Mammary epithelial cell (primary cell): ENCODE measurements at regions not wholly inside any gene's neighbourhood (a gene's known extent, or its start where the extent isn't known, plus 50 kb on each side); places are given as distances from the start of the nearest gene placed in this dataset.
"Not testable (repeated sequence)": the region's sequence is repeated elsewhere in the genome, so short reads cannot be mapped to it uniquely, and the experiment has no call there.

Source experiments
- CTCF ChIP-seq, 2 donors: IDR thresholded peaks in 1 of 2; conservative IDR thresholded peaks in 1 of 2; 2 replicates each; pipeline ENCODE4 v1.5.1; 2011 to 2012; ENCODE audit warnings: inconsistent platforms in 2 of 2, low read length in 2 of 2, mild to moderate bottlenecking in 2 of 2, control low read depth in 1 of 2, low read depth in 1 of 2; ENCODE audit not compliant: insufficient read depth in 1 of 2; ENCODE audit errors: extremely low read depth in 1 of 2
- EZH2 ChIP-seq: IDR thresholded peaks from 2 replicates; pipeline ENCODE4 v1.6.1; 2012; ENCODE audit warnings: low read length, inconsistent platforms, borderline replicate concordance

GRCh38 chr21:9628051-9628450 is 893.3 kb upstream of the TPTE start:
- TF ChIP-seq CTCF (conservative IDR thresholded peaks at IDR 0.05 in 1 of 2, IDR thresholded peaks at IDR 0.05 in 1 of 2; ENCODE audit: extremely low read depth in 1 of 2, insufficient read depth in 1 of 2, low read depth in 1 of 2, low read length in 2 of 2); EZH2: not testable (repeated sequence)
